ENCODE measurements at regions not wholly inside any gene's neighbourhood (a gene's known extent, or its start where the extent isn't known, plus 50 kb on each side); places are given as distances from the start of the nearest gene placed in this dataset.
"Not testable (repeated sequence)": the region's sequence is repeated elsewhere in the genome, so short reads cannot be mapped to it uniquely, and the experiment has no call there.

DNA sequence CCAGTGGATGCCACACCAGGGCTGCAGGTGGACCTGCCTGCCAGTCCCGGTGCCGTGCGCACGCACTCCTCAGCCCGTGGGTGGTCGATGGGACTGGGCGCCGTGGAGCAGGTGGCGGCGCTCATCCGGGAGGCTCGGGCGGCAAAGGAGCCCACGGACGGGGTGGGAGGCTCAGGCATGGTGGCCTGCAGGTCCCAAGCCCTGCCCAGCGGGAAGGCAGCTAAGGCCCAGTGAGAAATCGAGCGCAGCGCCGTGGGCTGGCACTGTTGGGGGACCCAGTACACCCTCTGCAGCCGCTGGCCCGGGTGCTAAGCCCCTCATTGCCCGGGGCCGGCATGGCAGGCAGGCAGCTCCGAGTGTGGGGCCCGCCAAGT, 1171.8 kb upstream of the B3GALT2 start:
- Histone ChIP-seq H4K20me1 (ENCODE audit: control insufficient read depth, insufficient read depth) (no peaks in the 10 kb centered on the region), H3K4me1 (ENCODE audit: control insufficient read depth, insufficient read depth, low read length) (no peaks in the 10 kb centered on the region), H3K4me2 (ENCODE audit: control insufficient read depth, insufficient read depth) (no peak overlapping the region), H3K36me3 (ENCODE audit: control insufficient read depth in 2 of 2, insufficient read depth in 2 of 2, low read length in 1 of 2) (no peaks in the 10 kb centered on the region), H3K27me3 (replicated peaks in 1 of 2; ENCODE audit: control insufficient read depth in 2 of 2, insufficient read depth in 2 of 2, low read length in 1 of 2) (no peaks in the 10 kb centered on the region), H3K79me2 (ENCODE audit: control insufficient read depth, insufficient read depth, low read length) (no peaks in the 10 kb centered on the region), H3K4me3 (no peak overlapping the region), H3K27ac (ENCODE audit: control insufficient read depth, insufficient read depth) (no peak overlapping the region), H3K9ac (ENCODE audit: control insufficient read depth, insufficient read depth, low read length) (no peak overlapping the region), H3K9me3 (replicated peaks; ENCODE audit: control insufficient read depth, insufficient read depth, low read length) (no peaks in the 10 kb centered on the region), H2AFZ (ENCODE audit: control insufficient read depth, low read depth, low read length) (no peak overlapping the region)
- POLR2A ChIA-PET: no interaction called here
- in situ Hi-C loops (cut with MboI): no loop called here
- FAIRE-seq: no peak
- TF ChIP-seq, protein P1, sequence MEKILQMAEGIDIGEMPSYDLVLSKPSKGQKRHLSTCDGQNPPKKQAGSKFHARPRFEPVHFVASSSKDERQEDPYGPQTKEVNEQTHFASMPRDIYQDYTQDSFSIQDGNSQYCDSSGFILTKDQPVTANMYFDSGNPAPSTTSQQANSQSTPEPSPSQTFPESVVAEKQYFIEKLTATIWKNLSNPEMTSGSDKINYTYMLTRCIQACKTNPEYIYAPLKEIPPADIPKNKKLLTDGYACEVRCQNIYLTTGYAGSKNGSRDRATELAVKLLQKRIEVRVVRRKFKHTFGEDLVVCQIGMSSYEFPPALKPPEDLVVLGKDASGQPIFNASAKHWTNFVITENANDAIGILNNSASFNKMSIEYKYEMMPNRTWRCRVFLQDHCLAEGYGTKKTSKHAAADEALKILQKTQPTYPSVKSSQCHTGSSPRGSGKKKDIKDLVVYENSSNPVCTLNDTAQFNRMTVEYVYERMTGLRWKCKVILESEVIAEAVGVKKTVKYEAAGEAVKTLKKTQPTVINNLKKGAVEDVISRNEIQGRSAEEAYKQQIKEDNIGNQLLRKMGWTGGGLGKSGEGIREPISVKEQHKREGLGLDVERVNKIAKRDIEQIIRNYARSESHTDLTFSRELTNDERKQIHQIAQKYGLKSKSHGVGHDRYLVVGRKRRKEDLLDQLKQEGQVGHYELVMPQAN (conservative IDR thresholded peaks at IDR 0.05): no peak
- TF ChIP-seq PAX5 (IDR thresholded peaks at IDR 0.05; ENCODE audit: borderline replicate concordance, low read depth, low read length): no peak
- no peak for TF ChIP-seq RELA (IDR thresholded peaks at IDR 0.05; ENCODE audit: borderline replicate concordance, partially characterized antibody)
- intact Hi-C loops (cut with micrococcal nuclease; ENCODE audit: unreplicated experiment): no loop called here
- CTCF ChIA-PET: no interaction called here
- RAD21 ChIA-PET (ENCODE audit: unreplicated experiment): no interaction called here
- 65% methylated on average over 26 of the region's 26 CpGs for WGBS (ENCODE audit: insufficient coverage, insufficient replicate concordance, low lambda C conversion rate, missing lambda C conversion rate)
- ATAC-seq: no peak
- no peak for DNase-seq (ENCODE audit: low read depth, low spot score)
- BruUV-seq (replicated peaks): no TSS peak
- SMC1A ChIA-PET (ENCODE audit: uncharacterized antibody, unreplicated experiment): no interaction called here

DNA sequence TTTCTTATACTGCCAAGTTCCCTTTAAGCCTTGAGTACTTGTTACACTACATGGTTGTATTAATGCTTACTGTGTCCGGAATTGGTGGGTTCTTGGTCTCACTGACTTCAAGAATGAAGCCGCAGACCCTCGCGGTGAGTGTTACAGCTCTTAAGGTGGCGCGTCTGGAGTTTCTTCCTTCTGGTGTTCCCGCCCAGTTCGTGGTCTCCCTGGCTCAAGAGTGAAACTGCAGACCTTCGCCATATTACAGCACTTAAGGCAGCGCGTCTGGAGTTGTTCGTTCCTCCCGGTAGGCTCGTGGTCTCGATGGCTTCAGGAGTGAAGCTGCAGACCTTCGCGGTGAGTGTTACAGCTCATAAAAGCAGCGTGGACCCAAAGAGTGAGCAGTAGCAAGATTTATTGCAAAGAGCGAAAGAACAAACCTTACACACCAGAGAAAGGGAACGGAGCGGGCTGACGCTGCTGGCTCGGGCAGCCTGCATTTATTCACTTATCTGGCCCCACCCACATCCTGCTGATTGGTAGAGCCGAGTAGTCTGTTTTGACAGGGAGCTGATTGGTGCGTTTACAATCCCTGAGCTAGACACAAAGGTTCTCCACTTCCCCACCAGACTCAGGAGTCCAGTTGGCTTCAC, 1171.3 kb upstream of the B3GALT2 start:
- H3K4me3 ChIP-seq; H3K9me3 ChIP-seq (replicated peaks; ENCODE audit: control insufficient read depth, insufficient read depth, low read length); H3K79me2 ChIP-seq (ENCODE audit: control insufficient read depth, insufficient read depth, low read length); intact Hi-C loops (cut with micrococcal nuclease; ENCODE audit: unreplicated experiment); in situ Hi-C loops (cut with MboI); H2AFZ ChIP-seq (ENCODE audit: control insufficient read depth, low read depth, low read length); H4K20me1 ChIP-seq (ENCODE audit: control insufficient read depth, insufficient read depth); BruUV-seq (replicated peaks); H3K9ac ChIP-seq (ENCODE audit: control insufficient read depth, insufficient read depth, low read length); ATAC-seq; POLR2A ChIA-PET; H3K36me3 ChIP-seq (ENCODE audit: control insufficient read depth in 2 of 2, insufficient read depth in 2 of 2, low read length in 1 of 2); FAIRE-seq; H3K4me2 ChIP-seq (ENCODE audit: control insufficient read depth, insufficient read depth); H3K27me3 ChIP-seq (replicated peaks in 1 of 2; ENCODE audit: control insufficient read depth in 2 of 2, insufficient read depth in 2 of 2, low read length in 1 of 2); DNase-seq (ENCODE audit: low read depth, low spot score); SMC1A ChIA-PET (ENCODE audit: uncharacterized antibody, unreplicated experiment); CTCF ChIA-PET; RAD21 ChIA-PET (ENCODE audit: unreplicated experiment); H3K27ac ChIP-seq (ENCODE audit: control insufficient read depth, insufficient read depth); H3K4me1 ChIP-seq (ENCODE audit: control insufficient read depth, insufficient read depth, low read length): not testable (repeated sequence)
- WGBS (ENCODE audit: insufficient coverage, insufficient replicate concordance, low lambda C conversion rate, missing lambda C conversion rate): 59% methylated on average over 25 of the region's 25 CpGs
